Naive thymus-derived CD8-positive, alpha-beta T cell (primary cell): ENCODE measurements at regions not wholly inside any gene's neighbourhood (a gene's known extent, or its start where the extent isn't known, plus 50 kb on each side); places are given as distances from the start of the nearest gene placed in this dataset.
A peak's percentile ranks its signal among the peaks of the same experiment; 100 is the strongest.
"Not testable (repeated sequence)": the region's sequence is repeated elsewhere in the genome, so short reads cannot be mapped to it uniquely, and the experiment has no call there.

ENCODE experiments used
- ATAC-seq, 2 donors: fragments of 150-1000 bp; cut with Tn5 transposase in 1 of 2; sonication (Bioruptor Pico), chemical (Tn5 transposase) in 1 of 2; 1 replicate in 1 of 2; 2 replicates in 1 of 2; pipeline ENCODE4 v1.10.0; 2021; ENCODE audit warnings: mild to moderate bottlenecking in 2 of 2, moderate library complexity in 2 of 2
- POLR2A ChIA-PET: fragments of 350-600 bp; sonication (Branson Sonifier 250); formaldehyde crosslinking; loops from one replicate; lab custom pipeline; 2021; ENCODE audit warnings: antibody characterized with exemption; lab: Charles Lee
- DNase-seq, 10 donors: peaks; one replicate each; pipeline versions ENCODE4 v3.0.0 to v3.0.0-alpha.2; 2020 to 2022
- H3K27ac Mint-ChIP-seq, 10 donors: one replicate each; pipeline ENCODE4 v1.8.0; 2020 to 2022; ENCODE audit warnings: mild to moderate bottlenecking in 10 of 10, mixed read lengths in 10 of 10, moderate library complexity in 4 of 10, inconsistent platforms in 1 of 10
- H3K27me3 Mint-ChIP-seq, 5 donors: one replicate each; pipeline ENCODE4 v1.8.0; 2021 to 2022; ENCODE audit warnings: mixed read lengths in 5 of 5
- H3K36me3 Mint-ChIP-seq, 3 donors: one replicate each; pipeline ENCODE4 v1.8.0; 2020 to 2022; ENCODE audit warnings: mixed read lengths in 3 of 3, mild to moderate bottlenecking in 2 of 3, inconsistent platforms in 1 of 3
- H3K4me1 Mint-ChIP-seq, 4 donors: one replicate each; pipeline ENCODE4 v1.8.0; 2021 to 2022; ENCODE audit warnings: mixed read lengths in 4 of 4
- H3K4me3 Mint-ChIP-seq, 10 donors: one replicate each; pipeline ENCODE4 v1.8.0; 2020 to 2022; ENCODE audit warnings: mild to moderate bottlenecking in 10 of 10, mixed read lengths in 10 of 10, moderate library complexity in 6 of 10, inconsistent platforms in 1 of 10
- H3K9me3 Mint-ChIP-seq, 9 donors: one replicate each; pipeline ENCODE4 v1.8.0; 2020 to 2022; ENCODE audit warnings: mixed read lengths in 9 of 9, mild to moderate bottlenecking in 3 of 9, inconsistent platforms in 1 of 9, moderate library complexity in 1 of 9

DNA sequence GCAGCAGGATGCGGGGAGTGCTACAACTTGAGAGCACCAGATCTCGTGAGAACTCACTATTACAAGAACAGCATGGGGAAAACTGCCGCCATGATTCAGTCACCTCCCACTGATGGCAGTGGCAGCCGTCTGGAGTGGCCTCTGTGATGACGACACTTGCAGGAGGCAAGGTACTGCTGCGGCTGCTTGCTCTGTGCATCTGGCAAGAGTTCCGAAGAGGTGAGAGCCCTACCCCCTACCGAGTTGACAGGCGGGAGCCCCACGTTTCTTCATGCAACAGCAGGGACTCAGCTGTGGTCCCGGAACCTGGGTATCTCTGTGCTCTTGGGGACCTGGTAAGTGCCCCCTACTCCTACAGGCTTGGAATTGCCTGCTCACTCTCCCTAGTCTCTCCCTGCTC lies 1672.7 kb upstream of the TMEFF2 start:
- no peak overlapping the region for H3K27ac Mint-ChIP-seq
- H3K9me3 Mint-ChIP-seq: peaks cover 0 to 8% (median 3%) of the 10 kb centered on the region in 9 donors
- DNase-seq: no peak
- no peaks in the 10 kb centered on the region for H3K36me3 Mint-ChIP-seq
- no peak for ATAC-seq
- no peak overlapping the region for H3K4me3 Mint-ChIP-seq
- H3K4me1 Mint-ChIP-seq: no peaks in the 10 kb centered on the region
- no peaks in the 10 kb centered on the region for H3K27me3 Mint-ChIP-seq
- POLR2A ChIA-PET: no interaction called here

DNA sequence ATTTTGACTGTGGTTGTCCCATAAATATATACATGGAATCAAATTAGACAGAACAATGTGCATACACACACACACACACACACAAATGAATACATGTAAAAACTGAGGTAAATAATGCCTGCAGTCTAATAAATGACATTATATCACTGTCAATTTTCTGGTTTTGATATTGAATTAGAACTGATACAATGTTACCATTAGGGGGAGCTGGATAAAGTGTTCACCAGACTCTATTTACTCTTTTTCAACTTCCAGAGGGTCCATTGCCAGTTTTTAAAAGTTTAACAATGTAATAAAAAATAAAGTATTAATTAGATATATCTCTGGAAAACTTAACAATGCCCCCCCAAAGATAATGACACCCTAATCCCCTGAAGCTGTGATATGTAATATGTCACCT lies 1666.8 kb upstream of the TMEFF2 start:
- ATAC-seq (no peak), DNase-seq (no peak)
- POLR2A ChIA-PET: no interaction called here
- Mint-ChIP-seq H3K9me3 (peaks cover 0 to 8% (median 0%) of the 10 kb centered on the region in 9 donors), H3K27me3 (no peaks in the 10 kb centered on the region), H3K27ac (no peak overlapping the region), H3K36me3 (no peaks in the 10 kb centered on the region), H3K4me3 (no peak overlapping the region), H3K4me1 (no peaks in the 10 kb centered on the region)

DNA sequence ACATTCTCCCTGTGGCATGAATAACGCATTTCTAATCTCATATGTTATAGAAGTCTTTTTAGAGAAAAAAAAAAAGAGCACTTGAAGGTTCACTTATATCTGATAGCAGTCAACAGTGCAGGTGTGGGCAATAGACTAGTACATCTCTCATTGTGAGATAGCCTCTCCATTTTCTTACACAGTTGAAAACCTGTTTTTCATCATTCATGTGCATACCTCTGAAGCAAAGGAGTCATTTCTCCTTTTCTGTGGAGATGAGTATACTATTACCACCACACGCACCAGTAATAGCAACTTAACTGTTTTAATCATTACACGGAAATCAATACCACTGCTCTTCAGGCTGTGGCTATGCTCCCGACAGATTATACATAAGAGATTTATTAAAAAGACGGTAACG lies 1653.3 kb upstream of the TMEFF2 start:
- POLR2A ChIA-PET: no interaction called here
- ATAC-seq: no peak

DNA sequence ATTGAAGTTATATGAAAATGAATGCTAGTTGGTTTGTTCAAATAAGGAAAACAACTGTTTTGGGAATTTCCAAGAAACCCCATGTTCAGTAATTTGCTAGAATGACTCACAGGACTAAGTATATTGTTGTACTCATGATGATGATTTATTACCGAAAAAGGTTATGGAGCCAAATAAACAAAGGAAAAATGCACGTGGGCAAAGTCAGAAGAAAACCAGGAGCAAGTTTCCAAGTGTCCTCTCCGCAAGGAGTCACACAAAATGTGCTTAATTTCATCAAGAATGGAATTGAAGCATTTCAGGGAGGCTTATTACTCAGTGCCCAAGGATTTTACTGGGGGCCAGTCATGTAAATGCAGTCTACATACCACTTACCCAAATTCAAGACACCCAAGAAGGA lies 1652.4 kb upstream of the TMEFF2 start:
- H3K9me3 Mint-ChIP-seq: peaks cover 0 to 11% (median 0%) of the 10 kb centered on the region in 9 donors
- no peak overlapping the region for H3K4me3 Mint-ChIP-seq
- DNase-seq (no peak), ATAC-seq (no peak)
- no peaks in the 10 kb centered on the region for H3K4me1 Mint-ChIP-seq
- no peaks in the 10 kb centered on the region for H3K36me3 Mint-ChIP-seq
- no peaks in the 10 kb centered on the region for H3K27me3 Mint-ChIP-seq
- POLR2A ChIA-PET: no interaction called here
- no peak overlapping the region for H3K27ac Mint-ChIP-seq

More for the DNA sequence above, 1653.3 kb upstream of the TMEFF2 start:
- H3K9me3 Mint-ChIP-seq: peaks cover 0 to 11% (median 0%) of the 10 kb centered on the region in 9 donors
- no peak for DNase-seq
- no peaks in the 10 kb centered on the region for H3K27me3 Mint-ChIP-seq
- no peak overlapping the region for H3K27ac Mint-ChIP-seq
- H3K36me3 Mint-ChIP-seq: no peaks in the 10 kb centered on the region
- H3K4me1 Mint-ChIP-seq: no peaks in the 10 kb centered on the region
- no peak overlapping the region for H3K4me3 Mint-ChIP-seq

DNA sequence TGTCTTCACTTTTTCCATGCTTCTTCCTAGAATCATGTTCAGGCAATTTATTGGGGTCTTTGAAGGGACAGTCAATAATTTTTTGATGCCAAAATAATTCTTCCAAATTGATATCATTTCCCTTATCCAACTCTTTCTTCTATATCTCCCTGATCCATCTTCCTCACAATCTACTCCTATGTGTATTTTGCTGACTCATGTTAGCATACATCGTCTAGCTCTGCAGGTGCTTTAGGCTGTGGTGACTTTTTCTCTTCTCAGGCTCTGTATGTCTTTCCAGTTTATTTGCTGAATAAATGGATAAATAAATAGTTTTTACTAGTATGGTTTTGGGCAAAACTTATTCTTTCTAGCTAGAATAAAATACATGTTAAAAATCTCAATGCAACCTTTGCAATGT lies 1650.9 kb upstream of the TMEFF2 start:
- no peak overlapping the region for H3K4me3 Mint-ChIP-seq
- H3K9me3 Mint-ChIP-seq: peaks cover 0 to 11% (median 0%) of the 10 kb centered on the region in 9 donors
- DNase-seq (no peak), ATAC-seq (no peak)
- POLR2A ChIA-PET: interaction anchor here (0.5 kb wide), 1 partner anchor 486 kb away, joined by 4 read pairs; no protein-coding TSS in a partner anchor
- no peaks in the 10 kb centered on the region for H3K4me1 Mint-ChIP-seq
- H3K36me3 Mint-ChIP-seq: no peaks in the 10 kb centered on the region
- H3K27ac Mint-ChIP-seq: no peak overlapping the region
- H3K27me3 Mint-ChIP-seq: no peaks in the 10 kb centered on the region

DNA sequence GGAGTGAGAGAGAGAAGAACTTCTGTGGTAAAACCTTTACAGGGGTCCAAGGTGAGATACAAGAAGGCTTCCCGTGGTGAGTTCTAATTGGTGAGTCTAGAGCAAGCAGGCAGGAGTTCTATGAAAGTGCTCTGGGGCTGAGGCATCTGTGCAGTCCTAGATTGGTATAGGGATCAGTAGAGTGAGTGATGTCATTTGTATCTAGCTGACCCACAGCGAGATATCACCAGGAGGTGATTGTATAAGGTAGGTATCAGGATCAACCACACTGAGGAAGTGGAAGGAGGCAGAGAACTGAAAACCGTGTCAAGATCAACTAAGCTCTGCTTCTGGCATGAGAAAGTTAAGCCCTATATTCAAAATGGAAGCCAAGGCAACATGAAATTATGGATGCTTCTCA lies 1648.9 kb upstream of the TMEFF2 start:
- peaks cover 0 to 11% (median 0%) of the 10 kb centered on the region in 9 donors for H3K9me3 Mint-ChIP-seq
- no peak overlapping the region for H3K27ac Mint-ChIP-seq
- no peaks in the 10 kb centered on the region for H3K4me1 Mint-ChIP-seq
- POLR2A ChIA-PET: no interaction called here
- DNase-seq (no peak), ATAC-seq (peak in 1 of 2 donors; percentile 12)
- H3K4me3 Mint-ChIP-seq: no peak overlapping the region
- no peaks in the 10 kb centered on the region for H3K36me3 Mint-ChIP-seq
- no peaks in the 10 kb centered on the region for H3K27me3 Mint-ChIP-seq

DNA sequence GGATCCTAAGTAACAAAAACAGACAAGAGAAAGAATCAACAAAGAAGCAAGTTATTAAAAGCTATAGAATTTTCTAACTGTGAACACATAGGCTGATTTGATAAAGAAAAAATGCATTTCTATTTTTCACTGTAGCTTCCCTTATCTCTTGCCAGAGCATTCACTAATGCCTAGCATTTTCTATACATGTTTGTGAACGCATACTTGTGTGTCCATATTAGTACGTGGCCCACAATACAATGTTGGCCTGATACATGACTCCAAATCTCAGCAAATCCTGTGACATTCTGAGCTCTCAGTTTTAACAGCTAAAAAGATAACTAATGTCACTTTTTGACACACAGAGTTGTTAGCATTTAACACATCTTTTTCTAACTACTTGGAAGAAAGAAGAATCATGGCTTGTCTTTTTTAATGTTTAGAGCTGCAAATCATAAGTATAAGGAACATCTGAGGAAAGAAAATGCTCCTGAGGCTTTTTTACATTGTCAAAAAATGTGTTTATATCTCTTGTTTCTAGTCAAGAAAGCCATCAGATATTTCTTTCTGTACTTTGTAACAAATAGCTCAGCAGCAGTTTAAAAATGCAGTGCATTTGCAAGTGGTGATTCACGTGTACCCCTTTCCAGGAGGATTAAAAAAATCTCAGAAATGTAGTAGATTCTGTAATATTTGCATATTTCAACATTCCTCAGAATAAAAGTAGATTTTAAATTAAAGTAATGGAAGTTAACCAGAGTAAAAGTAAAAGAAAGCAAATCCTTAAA lies 1646.8 kb upstream of the TMEFF2 start:
- Mint-ChIP-seq H3K27me3 (no peaks in the 10 kb centered on the region), H3K4me3 (no peak overlapping the region), H3K36me3 (no peaks in the 10 kb centered on the region), H3K4me1 (no peaks in the 10 kb centered on the region), H3K9me3 (peaks cover 0 to 11% (median 0%) of the 10 kb centered on the region in 9 donors), H3K27ac (no peak overlapping the region)
- ATAC-seq: no peak
- POLR2A ChIA-PET: no interaction called here
- DNase-seq: no peak

DNA sequence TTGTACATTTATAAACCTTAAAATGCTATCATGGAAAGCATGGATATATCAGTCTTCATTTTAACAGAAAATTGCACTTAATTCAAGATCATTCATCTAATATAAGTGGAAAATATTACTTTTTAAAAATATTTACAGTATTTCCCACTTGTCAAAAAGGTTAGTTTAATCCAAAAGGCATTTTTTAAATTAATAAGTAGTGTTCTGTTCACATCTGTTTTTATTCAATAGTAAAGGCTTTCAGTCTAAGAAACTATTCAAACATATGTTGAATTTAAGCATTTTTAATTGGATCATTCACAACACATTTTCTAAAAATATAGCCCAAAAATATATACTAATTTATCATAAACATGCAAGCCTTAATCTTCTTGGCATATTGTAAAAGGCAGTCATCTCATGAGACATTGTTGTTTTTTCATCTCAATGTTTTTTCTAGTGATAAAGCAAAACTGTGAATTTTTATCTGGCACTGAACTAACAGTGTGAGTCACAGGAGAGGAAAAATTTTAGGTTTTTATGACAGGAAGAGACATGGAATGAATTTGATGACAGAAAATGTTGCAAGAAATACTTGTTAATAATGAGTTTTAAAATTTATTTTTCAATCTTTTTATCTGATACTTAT lies 1642.5 kb upstream of the TMEFF2 start:
- no peaks in the 10 kb centered on the region for H3K36me3 Mint-ChIP-seq
- H3K27ac Mint-ChIP-seq: no peak overlapping the region
- H3K4me1 Mint-ChIP-seq: no peaks in the 10 kb centered on the region

DNA sequence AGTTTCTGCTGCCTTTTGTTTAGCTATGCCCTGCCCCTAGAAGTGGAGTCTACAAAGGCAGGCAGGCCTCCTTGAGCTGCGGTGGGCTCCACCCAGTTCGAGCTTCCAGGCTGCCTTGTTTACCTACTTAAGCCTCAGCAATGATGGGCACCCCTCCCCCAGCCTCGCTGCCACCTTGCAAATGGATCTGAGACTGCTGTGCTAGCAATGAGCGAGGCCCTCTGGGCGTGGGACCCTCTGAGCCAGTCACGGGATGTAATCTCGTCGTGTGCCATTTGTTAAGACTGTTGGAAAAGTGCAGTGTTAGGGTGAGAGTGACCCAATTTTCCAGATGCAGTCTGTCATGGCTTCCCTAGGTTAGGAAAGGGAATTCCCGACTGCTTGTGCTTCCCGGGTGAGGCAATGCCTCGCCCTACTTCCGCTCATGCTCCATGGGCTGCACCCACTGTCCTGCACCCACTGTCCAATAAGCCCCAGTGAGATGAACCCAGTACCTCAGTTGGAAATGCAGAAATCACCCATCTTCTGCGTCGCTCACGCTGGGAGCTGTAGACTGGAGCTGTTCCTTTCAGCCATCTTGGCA lies 1641.8 kb upstream of the TMEFF2 start:
- POLR2A ChIA-PET, H3K27ac Mint-ChIP-seq, H3K4me1 Mint-ChIP-seq, H3K27me3 Mint-ChIP-seq, DNase-seq, ATAC-seq, H3K36me3 Mint-ChIP-seq, H3K4me3 Mint-ChIP-seq: not testable (repeated sequence)
- peaks cover 0 to 20% (median 3%) of the 10 kb centered on the region in 9 donors for H3K9me3 Mint-ChIP-seq

More for the DNA sequence above, 1642.5 kb upstream of the TMEFF2 start:
- ATAC-seq: no peak
- Mint-ChIP-seq H3K27me3 (no peaks in the 10 kb centered on the region), H3K9me3 (peaks cover 0 to 20% (median 3%) of the 10 kb centered on the region in 9 donors), H3K4me3 (no peak overlapping the region)
- POLR2A ChIA-PET: no interaction called here
- no peak for DNase-seq

DNA sequence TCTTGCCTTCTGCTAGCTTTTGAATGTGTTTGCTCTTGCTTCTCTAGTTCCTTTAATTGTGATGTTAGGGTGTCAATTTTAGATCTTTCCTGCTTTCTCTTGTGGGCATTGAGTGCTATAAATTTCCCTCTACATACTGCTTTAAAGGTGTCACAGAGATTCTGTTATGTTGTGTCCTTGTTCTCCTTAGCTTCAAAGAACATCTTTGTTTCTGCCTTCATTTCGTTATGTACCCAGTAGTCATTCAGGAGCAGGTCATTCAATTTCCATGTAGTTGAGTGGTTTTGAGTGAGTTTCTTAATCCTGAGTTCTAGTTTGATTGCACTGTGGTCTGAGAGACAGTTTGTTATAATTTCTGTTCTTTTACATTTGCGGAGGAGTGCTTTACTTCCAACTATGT lies 1639.2 kb upstream of the TMEFF2 start:
- ATAC-seq, POLR2A ChIA-PET: not testable (repeated sequence)

DNA sequence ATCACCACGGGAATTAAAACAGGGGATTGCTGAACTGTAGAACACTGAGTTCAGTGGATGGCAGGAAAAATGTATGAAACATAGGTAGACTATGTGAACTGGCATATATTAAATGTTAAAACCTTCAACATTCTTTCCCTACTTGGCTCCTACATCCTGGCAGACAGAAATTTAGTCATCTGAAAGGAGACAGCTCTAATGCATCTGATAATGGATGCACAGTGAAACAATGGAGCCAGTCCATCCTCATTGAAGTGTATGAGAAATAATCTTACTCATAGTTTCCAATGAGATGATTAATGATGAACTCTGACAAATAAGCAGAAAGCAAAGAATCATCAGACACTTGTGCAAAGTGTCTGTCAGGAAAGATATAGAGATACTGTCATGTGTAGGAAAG lies 1629.7 kb upstream of the TMEFF2 start:
- DNase-seq (no peak), ATAC-seq (no peak)
- H3K4me3 Mint-ChIP-seq: no peak overlapping the region
- POLR2A ChIA-PET: no interaction called here
- H3K27me3 Mint-ChIP-seq: no peaks in the 10 kb centered on the region
- no peak overlapping the region for H3K27ac Mint-ChIP-seq
- no peaks in the 10 kb centered on the region for H3K4me1 Mint-ChIP-seq
- H3K9me3 Mint-ChIP-seq: peaks cover 0 to 24% (median 7%) of the 10 kb centered on the region in 9 donors
- no peaks in the 10 kb centered on the region for H3K36me3 Mint-ChIP-seq

More for the DNA sequence above, 1639.2 kb upstream of the TMEFF2 start:
- not testable (repeated sequence) for H3K4me1 Mint-ChIP-seq, H3K27ac Mint-ChIP-seq, H3K4me3 Mint-ChIP-seq, DNase-seq, H3K36me3 Mint-ChIP-seq, H3K27me3 Mint-ChIP-seq
- peaks cover 0 to 20% (median 3%) of the 10 kb centered on the region in 9 donors for H3K9me3 Mint-ChIP-seq

DNA sequence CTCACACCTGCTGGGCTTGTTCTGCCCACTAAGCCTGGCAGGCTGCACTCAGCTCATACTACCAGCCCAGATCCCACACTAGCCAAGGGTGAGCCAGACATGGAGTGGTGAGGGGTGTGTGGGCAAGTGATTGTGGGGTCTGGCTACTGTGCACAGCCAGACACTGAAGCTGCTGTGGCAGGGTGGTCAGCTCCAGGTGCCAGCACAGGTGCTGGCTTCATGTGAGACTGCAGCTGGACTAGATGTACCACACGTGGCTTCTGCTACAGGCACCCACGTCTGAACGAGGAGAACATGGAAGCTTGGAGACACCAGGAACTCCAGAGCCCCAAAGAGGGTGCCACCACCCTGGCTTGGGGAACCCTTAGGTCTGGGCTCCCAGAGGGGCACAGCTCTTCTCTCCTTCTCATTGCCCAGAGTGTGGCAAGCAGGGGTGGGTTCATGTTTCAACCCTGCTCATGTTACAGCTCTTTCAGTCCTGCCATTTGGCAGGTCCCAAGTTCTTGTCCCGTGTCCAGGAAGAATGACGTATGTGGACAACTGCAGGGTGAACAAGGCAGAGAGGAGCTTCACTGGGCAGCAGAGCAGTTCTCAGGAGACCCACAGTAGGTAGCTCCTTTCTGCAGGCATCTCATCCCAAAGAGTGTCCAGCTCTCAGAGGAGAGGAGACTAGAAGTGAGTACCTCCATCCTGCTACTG lies 1624.2 kb upstream of the TMEFF2 start:
- no peaks in the 10 kb centered on the region for H3K27me3 Mint-ChIP-seq
- DNase-seq: no peak
- H3K4me3 Mint-ChIP-seq: no peak overlapping the region
- peaks cover 0 to 10% (median 5%) of the 10 kb centered on the region in 9 donors for H3K9me3 Mint-ChIP-seq
- ATAC-seq: no peak
- H3K4me1 Mint-ChIP-seq: no peaks in the 10 kb centered on the region
- H3K27ac Mint-ChIP-seq: no peak overlapping the region
- POLR2A ChIA-PET: no interaction called here
- H3K36me3 Mint-ChIP-seq: no peaks in the 10 kb centered on the region

DNA sequence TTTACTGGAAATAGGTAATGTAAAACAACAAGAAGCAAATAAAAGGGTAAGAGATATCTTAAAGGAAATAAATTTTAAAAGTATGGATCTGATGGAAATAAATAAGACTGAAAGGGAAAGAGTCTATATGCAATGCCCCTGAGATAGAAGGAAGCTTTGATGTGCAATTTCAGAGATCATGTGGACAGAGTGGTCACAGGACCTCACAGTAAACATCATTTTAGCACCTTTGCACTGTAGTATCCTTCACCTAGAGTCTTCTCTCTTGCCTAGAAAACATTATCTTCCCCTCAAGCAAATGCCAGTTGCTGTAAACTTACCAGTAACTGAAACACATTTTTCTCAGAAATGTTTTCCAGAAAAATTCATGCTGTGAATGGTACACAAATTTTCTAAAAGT lies 1621.3 kb upstream of the TMEFF2 start:
- no peak for DNase-seq
- Mint-ChIP-seq H3K27me3 (no peaks in the 10 kb centered on the region), H3K4me1 (no peaks in the 10 kb centered on the region), H3K36me3 (no peaks in the 10 kb centered on the region), H3K9me3 (peaks cover 0 to 4% (median 0%) of the 10 kb centered on the region in 9 donors), H3K27ac (no peak overlapping the region), H3K4me3 (no peak overlapping the region)
- no peak for ATAC-seq
- POLR2A ChIA-PET: no interaction called here
